SJSA1 (cell line): ENCODE measurements at regions not wholly inside any gene's neighbourhood (a gene's known extent, or its start where the extent isn't known, plus 50 kb on each side); places are given as distances from the start of the nearest gene placed in this dataset.

Experiments used
- DNase-seq, 2 experiments: peaks; one replicate each; pipeline ENCODE4 v3.0.0-alpha.2; 2015 to 2020; ENCODE audit warnings: low spot score in 2 of 2, low read depth in 1 of 2
- H3K27ac ChIP-seq: fragments of 250-450 bp; sonication (Bioruptor Pico); 2 replicates; pipeline ENCODE4 v1.5.1; 2020; ENCODE audit warnings: mild to moderate bottlenecking, moderate library complexity
- H3K27me3 ChIP-seq: fragments of 250-450 bp; sonication (Bioruptor Pico); replicated peaks from 2 replicates; pipeline ENCODE4 v1.5.1; 2020; ENCODE audit warnings: mild to moderate bottlenecking, moderate library complexity
- H3K36me3 ChIP-seq: fragments of 250-450 bp; sonication (Bioruptor Pico); 2 replicates; pipeline ENCODE4 v1.5.1; 2020; ENCODE audit warnings: mild to moderate bottlenecking
- H3K4me1 ChIP-seq: fragments of 250-450 bp; sonication (Bioruptor Pico); replicated peaks from 2 replicates; pipeline ENCODE4 v1.6.1; 2021; ENCODE audit warnings: mild to moderate bottlenecking
- H3K4me3 ChIP-seq: fragments of 250-450 bp; sonication (Bioruptor Pico); 2 replicates; pipeline ENCODE4 v1.5.1; 2020; ENCODE audit warnings: mild to moderate bottlenecking
- H3K9me3 ChIP-seq: fragments of 250-450 bp; sonication (Bioruptor Pico); replicated peaks from 2 replicates; pipeline ENCODE4 v1.5.1; 2020; ENCODE audit warnings: mild to moderate bottlenecking

DNA sequence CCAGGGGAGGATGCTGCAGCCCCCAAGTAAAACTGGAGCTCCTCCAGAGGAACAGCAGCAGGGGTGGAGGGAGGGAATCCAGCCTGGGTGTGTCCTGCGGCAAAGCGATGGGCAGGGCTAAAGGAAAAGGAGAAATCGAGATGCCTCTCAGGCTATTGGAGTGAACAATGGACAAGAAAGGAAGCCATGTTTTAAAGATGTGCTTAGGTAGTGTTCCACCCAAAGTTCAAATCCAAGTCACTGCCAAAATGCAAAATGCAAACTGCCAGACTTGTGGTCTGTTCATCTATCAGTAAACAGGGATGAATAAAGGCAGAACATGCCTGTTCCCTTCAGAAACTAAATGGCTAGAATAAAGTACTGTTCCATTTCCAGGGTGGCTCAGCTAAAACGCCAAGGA, 197.5 kb upstream of the NSMCE3 start:
- H3K9me3 ChIP-seq: no peaks in the 10 kb centered on the region
- H3K36me3 ChIP-seq: no peaks in the 10 kb centered on the region
- H3K4me1 ChIP-seq: no peaks in the 10 kb centered on the region
- peaks cover 3% of the 10 kb centered on the region; the same call in 1 of the 2 replicates for H3K27me3 ChIP-seq
- H3K27ac ChIP-seq: no peak overlapping the region
- DNase-seq: no peak
- no peak overlapping the region for H3K4me3 ChIP-seq

DNA sequence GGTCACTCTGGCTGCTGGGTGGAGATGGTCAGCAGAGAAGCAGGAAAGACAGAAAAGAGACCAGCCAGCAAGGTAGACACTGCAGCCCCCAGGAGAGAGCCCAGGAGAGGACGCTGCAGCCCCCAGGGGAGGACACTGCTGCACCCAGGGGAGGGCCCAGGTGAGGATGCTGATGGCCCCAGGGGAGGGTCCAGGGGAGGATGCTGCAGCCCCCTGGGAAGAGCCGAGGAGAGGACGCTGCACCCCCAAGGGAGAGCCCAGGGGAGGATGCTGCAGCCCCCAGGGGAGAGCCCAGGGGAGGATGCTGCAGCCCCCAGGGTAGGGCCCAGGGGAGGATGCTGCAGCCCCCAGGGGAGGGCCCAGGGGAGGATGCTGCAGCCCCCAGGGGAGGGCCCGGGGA, 196.7 kb upstream of the NSMCE3 start:
- Histone ChIP-seq H3K4me3 (no peak overlapping the region), H3K27ac (no peak overlapping the region), H3K9me3 (no peaks in the 10 kb centered on the region), H3K4me1 (no peaks in the 10 kb centered on the region), H3K36me3 (no peaks in the 10 kb centered on the region), H3K27me3 (peaks cover 3% of the 10 kb centered on the region; the same call in 1 of the 2 replicates)
- no peak for DNase-seq

GRCh38 chr15:29465816-29466215, 196.2 kb upstream of the NSMCE3 start:
- no peak overlapping the region for H3K4me3 ChIP-seq
- no peaks in the 10 kb centered on the region for H3K36me3 ChIP-seq
- no peaks in the 10 kb centered on the region for H3K9me3 ChIP-seq
- no peaks in the 10 kb centered on the region for H3K4me1 ChIP-seq
- peaks cover 3% of the 10 kb centered on the region; the same call in 1 of the 2 replicates for H3K27me3 ChIP-seq
- DNase-seq: no peak
- H3K27ac ChIP-seq: no peak overlapping the region

DNA sequence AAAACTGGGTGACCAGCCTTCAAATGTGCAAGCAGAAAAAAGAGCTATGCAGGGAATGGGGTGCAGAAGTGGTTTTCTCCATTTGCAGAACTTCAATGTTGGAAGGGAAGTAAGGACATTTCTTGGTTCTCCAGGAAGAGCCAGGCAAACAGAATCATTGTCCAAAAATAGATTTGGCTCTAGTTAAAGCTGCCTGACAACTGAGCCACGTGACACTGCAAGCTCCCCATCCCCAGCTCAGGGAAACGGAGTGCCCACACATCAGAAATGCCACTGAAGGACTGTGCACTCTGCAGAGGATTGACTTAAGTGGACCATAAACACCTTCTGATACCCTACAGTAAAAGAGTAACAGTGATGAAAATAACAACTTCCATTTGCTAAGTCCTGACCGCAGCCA, 195.6 kb upstream of the NSMCE3 start:
- Histone ChIP-seq H3K27ac (no peak overlapping the region), H3K36me3 (no peaks in the 10 kb centered on the region), H3K4me3 (no peak overlapping the region), H3K9me3 (no peaks in the 10 kb centered on the region), H3K4me1 (no peaks in the 10 kb centered on the region), H3K27me3 (peaks cover 3% of the 10 kb centered on the region; the same call in 1 of the 2 replicates)
- no peak for DNase-seq

DNA sequence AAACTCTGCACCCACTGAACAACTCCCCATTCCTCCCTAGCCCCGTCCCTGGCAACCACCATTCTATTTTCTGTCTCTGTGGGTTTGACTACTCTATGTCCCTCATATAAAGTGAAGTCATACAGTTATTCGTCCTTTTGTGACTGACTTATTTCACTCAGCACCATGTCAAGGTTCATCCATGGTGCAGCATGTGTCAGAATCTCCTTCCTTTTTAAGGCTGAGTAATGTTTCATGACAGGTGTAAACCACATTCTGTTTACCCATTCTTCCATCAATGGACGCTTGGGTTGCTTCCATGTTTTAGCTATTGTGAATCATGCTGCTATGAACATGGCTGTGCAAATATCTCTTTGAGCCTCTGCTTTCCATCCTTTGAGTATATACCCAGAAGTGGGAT, 192.3 kb upstream of the NSMCE3 start:
- Histone ChIP-seq H3K4me3 (no peak overlapping the region), H3K27ac (no peak overlapping the region), H3K4me1 (no peaks in the 10 kb centered on the region), H3K27me3 (peaks cover 3% of the 10 kb centered on the region; the same call in 1 of the 2 replicates), H3K36me3 (no peaks in the 10 kb centered on the region), H3K9me3 (no peaks in the 10 kb centered on the region)
- DNase-seq: no peak

GRCh38 chr15:29458361-29458760, 188.7 kb upstream of the NSMCE3 start:
- Histone ChIP-seq H3K4me1 (no peaks in the 10 kb centered on the region), H3K36me3 (no peaks in the 10 kb centered on the region), H3K4me3 (no peak overlapping the region), H3K27me3 (no peaks in the 10 kb centered on the region; the same call in none of the 2 replicates), H3K9me3 (no peaks in the 10 kb centered on the region), H3K27ac (no peak overlapping the region)
- DNase-seq: no peak

- DNase-seq: no peak
- Histone ChIP-seq H3K4me1 (no peaks in the 10 kb centered on the region), H3K36me3 (no peaks in the 10 kb centered on the region), H3K27me3 (no peaks in the 10 kb centered on the region; the same call in none of the 2 replicates), H3K27ac (no peak overlapping the region), H3K4me3 (no peak overlapping the region), H3K9me3 (no peaks in the 10 kb centered on the region)
Observed at GRCh38 chr15:29457729-29458128, 188.1 kb upstream of the NSMCE3 start.

DNA sequence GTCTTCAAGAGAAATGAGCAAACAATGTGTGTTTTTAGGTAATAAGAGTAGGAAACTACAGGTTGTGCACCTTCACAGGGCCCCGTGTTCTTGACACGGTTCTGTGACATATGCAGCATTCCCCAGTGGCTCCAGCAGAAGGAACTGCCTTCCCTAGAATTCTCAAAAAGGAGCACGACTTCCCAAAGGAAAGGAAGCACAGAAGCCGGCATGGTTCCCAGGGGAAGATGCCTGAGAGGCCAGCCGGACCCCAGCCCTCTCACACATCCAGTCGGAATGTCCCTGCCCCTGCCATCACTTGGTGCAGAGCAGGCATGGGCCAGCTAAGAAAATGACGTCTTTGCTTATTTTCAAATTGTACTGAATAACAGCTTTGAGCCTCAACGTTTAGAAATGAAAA, 187.3 kb upstream of the NSMCE3 start:
- no peak for DNase-seq
- Histone ChIP-seq H3K4me3 (no peak overlapping the region), H3K27me3 (no peaks in the 10 kb centered on the region; the same call in none of the 2 replicates), H3K4me1 (no peaks in the 10 kb centered on the region), H3K27ac (no peak overlapping the region), H3K9me3 (no peaks in the 10 kb centered on the region), H3K36me3 (no peaks in the 10 kb centered on the region)

DNA sequence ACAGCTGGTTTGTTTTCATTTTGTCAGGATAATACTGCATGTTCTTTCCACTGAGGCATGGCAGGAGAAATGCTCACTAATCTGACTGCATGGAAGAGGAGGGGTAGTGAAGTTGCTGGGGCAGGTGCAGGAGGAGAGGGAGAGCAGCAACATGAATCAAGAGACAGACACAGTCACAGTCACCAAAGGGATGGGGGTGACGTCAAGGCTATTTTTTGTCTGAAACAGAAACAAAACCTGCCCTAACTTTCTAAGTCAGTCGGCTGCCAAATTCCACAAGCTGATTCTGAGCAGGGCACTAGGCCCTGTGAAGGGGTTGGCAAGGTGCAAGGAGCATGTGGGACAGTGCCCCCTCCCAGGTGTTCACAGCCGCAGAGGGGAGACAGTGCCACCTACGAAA, 186.6 kb upstream of the NSMCE3 start:
- DNase-seq: no peak
- no peak overlapping the region for H3K4me3 ChIP-seq
- H3K36me3 ChIP-seq: no peaks in the 10 kb centered on the region
- H3K27me3 ChIP-seq: no peaks in the 10 kb centered on the region; the same call in none of the 2 replicates
- no peak overlapping the region for H3K27ac ChIP-seq
- no peaks in the 10 kb centered on the region for H3K9me3 ChIP-seq
- no peaks in the 10 kb centered on the region for H3K4me1 ChIP-seq

DNA sequence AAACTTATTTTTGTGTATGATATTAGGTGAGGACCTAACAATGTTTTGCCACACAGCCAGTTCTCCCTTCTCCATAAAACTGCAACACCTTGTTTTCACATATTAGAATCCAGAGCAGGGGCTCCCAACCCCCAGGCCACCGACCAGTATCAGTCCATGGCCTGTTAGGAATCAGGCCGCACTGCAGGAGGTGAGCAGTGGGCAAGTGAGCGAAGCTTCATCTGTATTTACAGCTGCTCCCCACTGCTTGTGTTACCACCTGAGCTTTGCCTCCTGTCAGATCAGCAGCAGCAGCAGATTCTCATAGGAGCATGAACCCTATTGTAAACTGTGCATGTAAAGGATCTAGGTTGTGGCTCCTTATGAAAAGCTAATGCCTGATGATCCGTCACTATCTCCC, 185.9 kb upstream of the NSMCE3 start:
- Histone ChIP-seq H3K27ac (no peak overlapping the region), H3K9me3 (no peaks in the 10 kb centered on the region), H3K27me3 (no peaks in the 10 kb centered on the region; the same call in 1 of the 2 replicates), H3K4me1 (no peaks in the 10 kb centered on the region), H3K4me3 (no peak overlapping the region), H3K36me3 (no peaks in the 10 kb centered on the region)
- DNase-seq: no peak

DNA sequence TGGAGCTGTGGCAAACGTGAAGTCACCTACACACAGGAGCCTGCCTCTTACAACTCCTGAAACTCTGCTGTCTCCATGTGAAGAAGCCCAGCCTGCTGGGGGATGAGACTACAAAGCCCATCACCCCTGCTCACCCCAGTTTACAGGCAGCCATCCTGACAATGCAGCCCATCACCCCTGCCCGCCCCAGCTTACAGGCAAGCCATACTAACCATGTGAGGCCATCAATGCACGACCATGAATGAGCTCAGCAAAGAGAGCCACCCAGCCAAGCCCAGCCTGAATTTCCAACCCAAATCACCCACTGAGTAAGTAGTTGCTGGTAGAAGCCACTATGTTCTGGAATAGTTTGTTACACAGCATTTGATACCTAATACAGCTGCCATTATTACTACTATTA, 185.4 kb upstream of the NSMCE3 start:
- Histone ChIP-seq H3K4me3 (no peak overlapping the region), H3K27ac (no peak overlapping the region), H3K4me1 (no peaks in the 10 kb centered on the region), H3K9me3 (no peaks in the 10 kb centered on the region), H3K36me3 (no peaks in the 10 kb centered on the region), H3K27me3 (no peaks in the 10 kb centered on the region; the same call in 1 of the 2 replicates)
- no peak for DNase-seq

GRCh38 chr15:29454506-29454905, 184.9 kb upstream of the NSMCE3 start:
- no peaks in the 10 kb centered on the region for H3K36me3 ChIP-seq
- no peak overlapping the region for H3K4me3 ChIP-seq
- no peak for DNase-seq

GRCh38 chr15:29452881-29453731, 183.5 kb upstream of the NSMCE3 start:
- H3K36me3 ChIP-seq: no peaks in the 10 kb centered on the region
- no peak overlapping the region for H3K4me3 ChIP-seq
- H3K27ac ChIP-seq: no peak overlapping the region
- no peaks in the 10 kb centered on the region for H3K9me3 ChIP-seq
- DNase-seq: no peak
- no peaks in the 10 kb centered on the region; the same call in 1 of the 2 replicates for H3K27me3 ChIP-seq
- no peaks in the 10 kb centered on the region for H3K4me1 ChIP-seq

More at GRCh38 chr15:29454506-29454905, 184.9 kb upstream of the NSMCE3 start:
- Histone ChIP-seq H3K4me1 (no peaks in the 10 kb centered on the region), H3K27ac (no peak overlapping the region), H3K9me3 (no peaks in the 10 kb centered on the region), H3K27me3 (no peaks in the 10 kb centered on the region; the same call in 1 of the 2 replicates)

GRCh38 chr15:29451201-29451781, 181.7 kb upstream of the NSMCE3 start:
- H3K27me3 ChIP-seq: no peaks in the 10 kb centered on the region; the same call in 1 of the 2 replicates
- no peak for DNase-seq
- no peak overlapping the region for H3K27ac ChIP-seq
- no peak overlapping the region for H3K4me3 ChIP-seq
- H3K36me3 ChIP-seq: no peaks in the 10 kb centered on the region
- no peaks in the 10 kb centered on the region for H3K9me3 ChIP-seq
- no peaks in the 10 kb centered on the region for H3K4me1 ChIP-seq
